ENCODE measurements at regions not wholly inside any gene's neighbourhood (a gene's known extent, or its start where the extent isn't known, plus 50 kb on each side); places are given as distances from the start of the nearest gene placed in this dataset.
"Not testable (repeated sequence)": the region's sequence is repeated elsewhere in the genome, so short reads cannot be mapped to it uniquely, and the experiment has no call there.

- POLR2A ChIA-PET: interaction anchor here (0.8 kb wide), 1 partner anchor 17 kb away, joined by 3 read pairs; no protein-coding TSS in a partner anchor
- CTCF ChIA-PET: interaction anchor here (0.6 kb wide), 1 partner anchor 22 kb away, joined by 3 read pairs; no protein-coding TSS in a partner anchor
- no peak for DNase-seq (ENCODE audit: unreplicated experiment)
- no peak overlapping the region for H3K4me3 Mint-ChIP-seq (ENCODE audit: unreplicated experiment)
- intact Hi-C loops (cut with micrococcal nuclease): no loop called here
- H3K27me3 Mint-ChIP-seq (ENCODE audit: insufficient read depth, unreplicated experiment): no peaks in the 10 kb centered on the region
- H3K27ac Mint-ChIP-seq (ENCODE audit: low read depth, unreplicated experiment): no peak overlapping the region
- H3K4me1 Mint-ChIP-seq (ENCODE audit: insufficient read depth, unreplicated experiment): peaks cover 9% of the 10 kb centered on the region
- TF ChIP-seq CTCF (IDR thresholded peaks at IDR 0.05; ENCODE audit: unreplicated experiment): no peak
- no peaks in the 10 kb centered on the region for H3K36me3 Mint-ChIP-seq (ENCODE audit: insufficient read depth, unreplicated experiment)
- H3K9me3 Mint-ChIP-seq (ENCODE audit: unreplicated experiment): no peaks in the 10 kb centered on the region
- BruUV-seq (replicated peaks): no TSS peak
Observed at GRCh38 chr3:106981392-106981791, 395.8 kb upstream of the CCDC54 start.

- H3K4me1 Mint-ChIP-seq (ENCODE audit: insufficient read depth, unreplicated experiment): peaks cover 9% of the 10 kb centered on the region
- H3K9me3 Mint-ChIP-seq (ENCODE audit: unreplicated experiment): peaks cover 10% of the 10 kb centered on the region
- no peak overlapping the region for H3K4me3 Mint-ChIP-seq (ENCODE audit: unreplicated experiment)
- CTCF ChIA-PET: no interaction called here
- BruUV-seq (replicated peaks): no TSS peak
- no peak for DNase-seq (ENCODE audit: unreplicated experiment)
- H3K27ac Mint-ChIP-seq (ENCODE audit: low read depth, unreplicated experiment): no peak overlapping the region
- no peak for TF ChIP-seq CTCF (IDR thresholded peaks at IDR 0.05; ENCODE audit: unreplicated experiment)
- POLR2A ChIA-PET: no interaction called here
- intact Hi-C loops (cut with micrococcal nuclease): no loop called here
- H3K27me3 Mint-ChIP-seq (ENCODE audit: insufficient read depth, unreplicated experiment): no peaks in the 10 kb centered on the region
- no peaks in the 10 kb centered on the region for H3K36me3 Mint-ChIP-seq (ENCODE audit: insufficient read depth, unreplicated experiment)
Observed at GRCh38 chr3:106985721-106986120, 391.5 kb upstream of the CCDC54 start.

GRCh38 chr3:106998841-106999682 lies 378.2 kb upstream of the CCDC54 start:
- H3K27ac Mint-ChIP-seq (ENCODE audit: low read depth, unreplicated experiment); DNase-seq (ENCODE audit: unreplicated experiment); H3K4me1 Mint-ChIP-seq (ENCODE audit: insufficient read depth, unreplicated experiment); intact Hi-C loops (cut with micrococcal nuclease); POLR2A ChIA-PET; H3K4me3 Mint-ChIP-seq (ENCODE audit: unreplicated experiment); H3K27me3 Mint-ChIP-seq (ENCODE audit: insufficient read depth, unreplicated experiment); BruUV-seq (replicated peaks); H3K36me3 Mint-ChIP-seq (ENCODE audit: insufficient read depth, unreplicated experiment): not testable (repeated sequence)
- CTCF ChIA-PET: interaction anchor here (1.2 kb wide), 1 partner anchor 27 kb away, joined by 5 read pairs; no protein-coding TSS in a partner anchor
- peaks cover 11% of the 10 kb centered on the region for H3K9me3 Mint-ChIP-seq (ENCODE audit: unreplicated experiment)

GRCh38 chr3:107001635-107002034 lies 375.6 kb upstream of the CCDC54 start:
- no peak for DNase-seq (ENCODE audit: unreplicated experiment)
- Mint-ChIP-seq H3K27me3 (ENCODE audit: insufficient read depth, unreplicated experiment) (no peaks in the 10 kb centered on the region), H3K4me3 (ENCODE audit: unreplicated experiment) (no peak overlapping the region), H3K9me3 (ENCODE audit: unreplicated experiment) (peaks cover 11% of the 10 kb centered on the region), H3K36me3 (ENCODE audit: insufficient read depth, unreplicated experiment) (no peaks in the 10 kb centered on the region), H3K27ac (ENCODE audit: low read depth, unreplicated experiment) (no peak overlapping the region), H3K4me1 (ENCODE audit: insufficient read depth, unreplicated experiment) (no peaks in the 10 kb centered on the region)
- TF ChIP-seq CTCF (IDR thresholded peaks at IDR 0.05; ENCODE audit: unreplicated experiment): no peak
- POLR2A ChIA-PET: no interaction called here
- intact Hi-C loops (cut with micrococcal nuclease): no loop called here
- CTCF ChIA-PET: no interaction called here
- BruUV-seq (replicated peaks): no TSS peak

- DNase-seq (ENCODE audit: unreplicated experiment); H3K27me3 Mint-ChIP-seq (ENCODE audit: insufficient read depth, unreplicated experiment); H3K36me3 Mint-ChIP-seq (ENCODE audit: insufficient read depth, unreplicated experiment); H3K4me1 Mint-ChIP-seq (ENCODE audit: insufficient read depth, unreplicated experiment); BruUV-seq (replicated peaks); H3K4me3 Mint-ChIP-seq (ENCODE audit: unreplicated experiment); H3K27ac Mint-ChIP-seq (ENCODE audit: low read depth, unreplicated experiment); intact Hi-C loops (cut with micrococcal nuclease); POLR2A ChIA-PET: not testable (repeated sequence)
- H3K9me3 Mint-ChIP-seq (ENCODE audit: unreplicated experiment): peaks cover 11% of the 10 kb centered on the region
- CTCF ChIA-PET: interaction anchor here (0.8 kb wide), 1 partner anchor 15 kb away, joined by 3 read pairs; no protein-coding TSS in a partner anchor
Observed at GRCh38 chr3:107005352-107005751, 371.9 kb upstream of the CCDC54 start.
